Lower lobe of right lung (tissue), 2 donors: ENCODE measurements at regions not wholly inside any gene's neighbourhood (a gene's known extent, or its start where the extent isn't known, plus 50 kb on each side); places are given as distances from the start of the nearest gene placed in this dataset.

Experiments used
- ATAC-seq, 2 donors: fragments of 200-7000 bp; cut with Tn5 transposase; one replicate each; pipeline ENCODE4 v1.9.1; 2020 to 2022; ENCODE audit warnings: mild to moderate bottlenecking in 2 of 2, moderate library complexity in 2 of 2
- DNase-seq: peaks from one replicate; pipeline ENCODE4 v3.0.0-alpha.2; 2020
- H3K27ac ChIP-seq: fragments of 200-600 bp; one replicate; pipeline ENCODE4 v1.8.0; 2022
- H3K27me3 ChIP-seq: fragments of 200-600 bp; one replicate; pipeline ENCODE4 v1.8.0; 2022; ENCODE audit warnings: low read depth
- H3K36me3 ChIP-seq: fragments of 200-600 bp; one replicate; pipeline ENCODE4 v1.8.0; 2022; ENCODE audit warnings: mild to moderate bottlenecking
- H3K4me1 ChIP-seq: fragments of 200-600 bp; one replicate; pipeline ENCODE4 v1.8.0; 2022
- H3K4me3 ChIP-seq: fragments of 200-600 bp; one replicate; pipeline ENCODE4 v1.8.0; 2022; ENCODE audit warnings: mild to moderate bottlenecking
- H3K9me3 ChIP-seq: fragments of 200-600 bp; one replicate; pipeline ENCODE4 v1.8.0; 2022
- CTCF ChIP-seq: fragments of 200-600 bp; IDR thresholded peaks from one replicate; pipeline ENCODE4 v1.8.0; 2022; ENCODE audit warnings: antibody characterized with exemption, mild to moderate bottlenecking
- intact Hi-C: fragments of 100-400 bp; cut with DNase I; formaldehyde crosslinking; loops from one replicate; pipeline ENCODE4 v1.11.0; 2022
- donor health status: DM: no; HTN: yes; CAD: no; lungs with severe emphysema.

DNA sequence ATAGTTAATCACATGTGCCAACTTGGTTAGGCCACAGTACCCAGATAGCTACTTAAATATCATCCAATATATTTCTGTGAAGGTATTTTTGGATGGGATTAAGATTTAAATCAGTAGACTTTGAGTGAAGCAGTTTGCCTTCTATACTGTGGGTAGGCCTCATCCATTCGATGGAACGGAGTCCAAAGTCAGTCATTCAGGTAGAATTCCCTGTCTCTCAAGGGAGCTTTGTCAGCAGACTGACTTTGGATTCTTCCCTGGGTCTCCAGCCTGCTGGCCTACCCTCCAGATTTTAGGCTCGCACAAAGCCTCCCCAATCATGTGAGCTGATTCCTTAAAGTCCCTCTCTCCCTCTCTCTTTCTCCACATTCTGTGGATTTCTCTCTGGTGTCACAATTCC, 145.1 kb upstream of the MAGI3 start:
- intact Hi-C loops = no loop called here
- TF ChIP-seq CTCF = no peak

DNA sequence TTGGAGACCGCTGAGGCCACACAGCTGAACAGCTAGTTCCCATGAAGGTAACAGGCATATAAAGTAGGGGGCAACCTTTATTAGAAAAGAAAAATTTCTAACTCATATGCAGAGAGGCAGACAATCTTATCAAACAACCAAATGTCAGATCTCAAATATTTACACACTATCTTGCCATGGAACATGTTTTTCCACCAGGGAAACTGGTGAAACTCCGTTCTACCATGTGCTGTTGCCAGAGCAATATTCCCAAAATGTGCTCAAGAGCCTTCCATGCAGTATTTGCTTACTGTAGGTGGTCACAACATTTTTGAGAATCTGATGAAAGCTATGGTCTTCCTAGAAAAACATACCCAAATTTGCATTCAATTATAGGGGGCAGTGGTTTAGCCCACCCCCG, 143.4 kb upstream of the MAGI3 start:
- ATAC-seq (no peak), DNase-seq (no peak)
- Histone ChIP-seq H3K36me3 (no peaks in the 10 kb centered on the region), H3K9me3 (no peaks in the 10 kb centered on the region), H3K27ac (no peak overlapping the region), H3K27me3 (no peaks in the 10 kb centered on the region), H3K4me3 (no peak overlapping the region), H3K4me1 (no peaks in the 10 kb centered on the region)
- intact Hi-C loops = no loop called here
- TF ChIP-seq CTCF = no peak

More for the DNA sequence above, 145.1 kb upstream of the MAGI3 start:
- Histone ChIP-seq H3K4me3 (no peak overlapping the region), H3K9me3 (no peaks in the 10 kb centered on the region), H3K36me3 (no peaks in the 10 kb centered on the region), H3K27ac (no peak overlapping the region), H3K4me1 (no peaks in the 10 kb centered on the region), H3K27me3 (no peaks in the 10 kb centered on the region)
- DNase-seq (no peak), ATAC-seq (no peak)

- H3K9me3 ChIP-seq = no peaks in the 10 kb centered on the region
- H3K4me3 ChIP-seq = no peak overlapping the region
- H3K36me3 ChIP-seq = no peaks in the 10 kb centered on the region
- DNase-seq (no peak), ATAC-seq (peak in 1 of 2 donors; percentile 52)
- H3K27ac ChIP-seq = no peak overlapping the region
- intact Hi-C loops = no loop called here
- no peaks in the 10 kb centered on the region for H3K4me1 ChIP-seq
- no peak for TF ChIP-seq CTCF
- no peaks in the 10 kb centered on the region for H3K27me3 ChIP-seq
These were observed 143.0 kb upstream of the MAGI3 start for GRCh38 chr1:113247355-113247754.

GRCh38 chr1:113247782-113248181, 142.5 kb upstream of the MAGI3 start:
- ATAC-seq (no peak), DNase-seq (no peak)
- intact Hi-C loops = no loop called here
- no peak overlapping the region for H3K27ac ChIP-seq
- no peaks in the 10 kb centered on the region for H3K4me1 ChIP-seq
- no peak for TF ChIP-seq CTCF
- H3K9me3 ChIP-seq = no peaks in the 10 kb centered on the region
- no peak overlapping the region for H3K4me3 ChIP-seq
- no peaks in the 10 kb centered on the region for H3K27me3 ChIP-seq
- no peaks in the 10 kb centered on the region for H3K36me3 ChIP-seq

DNA sequence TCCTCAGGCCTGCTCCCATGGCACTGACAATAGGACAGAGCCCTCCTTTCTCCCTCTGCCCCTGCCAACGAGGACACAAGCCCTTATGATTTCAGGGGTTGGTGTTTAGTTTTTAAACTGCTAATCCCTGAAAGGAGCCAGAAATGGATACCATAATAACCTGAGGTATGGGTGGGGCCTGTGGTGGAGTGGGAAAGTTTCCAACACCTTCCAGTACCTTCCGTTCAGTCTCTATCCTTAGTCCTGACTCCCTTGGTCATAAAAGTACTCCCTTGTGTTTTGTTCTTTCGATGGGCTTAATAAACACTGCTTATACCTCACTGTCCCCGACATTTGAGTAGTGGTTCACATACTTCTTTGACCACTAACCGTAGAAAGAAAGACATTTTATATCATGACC, 141.8 kb upstream of the MAGI3 start:
- H3K27ac ChIP-seq = no peak overlapping the region
- no peak overlapping the region for H3K4me3 ChIP-seq
- no peak for DNase-seq
- TF ChIP-seq CTCF = no peak
- no peaks in the 10 kb centered on the region for H3K36me3 ChIP-seq
- ATAC-seq = no peak
- no peaks in the 10 kb centered on the region for H3K9me3 ChIP-seq
- peaks cover 4% of the 10 kb centered on the region for H3K4me1 ChIP-seq
- H3K27me3 ChIP-seq = no peaks in the 10 kb centered on the region
- intact Hi-C loops = no loop called here

DNA sequence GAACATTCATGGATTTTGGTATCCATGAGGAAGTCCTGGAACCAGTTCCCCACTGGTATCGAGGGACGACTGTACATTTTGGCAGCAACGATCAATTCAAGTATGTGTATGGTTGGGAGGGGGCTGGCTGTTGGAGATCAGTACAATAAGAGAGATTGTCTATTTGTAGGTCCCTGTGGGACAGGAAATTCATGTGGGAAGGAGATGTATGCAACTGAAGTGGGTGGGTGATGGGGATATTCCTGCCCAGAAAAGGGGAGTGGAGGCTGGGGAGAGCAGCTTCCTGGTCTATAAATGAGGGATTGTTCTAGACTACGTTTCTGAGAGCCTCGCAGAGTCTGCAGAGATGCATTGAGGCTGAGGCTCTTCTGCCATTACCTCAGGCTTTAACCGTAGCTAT, 140.2 kb upstream of the MAGI3 start:
- Histone ChIP-seq H3K9me3 (no peaks in the 10 kb centered on the region), H3K4me1 (peaks cover 6% of the 10 kb centered on the region), H3K4me3 (no peak overlapping the region), H3K36me3 (no peaks in the 10 kb centered on the region), H3K27ac (no peak overlapping the region), H3K27me3 (no peaks in the 10 kb centered on the region)
- intact Hi-C loops = no loop called here
- no peak for TF ChIP-seq CTCF
- DNase-seq = no peak
- ATAC-seq = no peak
